GM18508 (cell line): ENCODE measurements at regions not wholly inside any gene's neighbourhood (a gene's known extent, or its start where the extent isn't known, plus 50 kb on each side); places are given as distances from the start of the nearest gene placed in this dataset.

Source experiments
- ATAC-seq: cut with Tn5 transposase; IDR thresholded peaks from one replicate; pipeline ENCODE4 v1.9.1; 2021; ENCODE audit warnings: moderate number of reproducible peaks; ENCODE audit not compliant: insufficient read depth, unreplicated experiment

GRCh38 chr9:120221844-120222243 lies 358.1 kb downstream of the CDK5RAP2 start:
- no peak for ATAC-seq

GRCh38 chr9:120214332-120214731 lies 365.6 kb downstream of the CDK5RAP2 start:
- ATAC-seq, result no peak

DNA sequence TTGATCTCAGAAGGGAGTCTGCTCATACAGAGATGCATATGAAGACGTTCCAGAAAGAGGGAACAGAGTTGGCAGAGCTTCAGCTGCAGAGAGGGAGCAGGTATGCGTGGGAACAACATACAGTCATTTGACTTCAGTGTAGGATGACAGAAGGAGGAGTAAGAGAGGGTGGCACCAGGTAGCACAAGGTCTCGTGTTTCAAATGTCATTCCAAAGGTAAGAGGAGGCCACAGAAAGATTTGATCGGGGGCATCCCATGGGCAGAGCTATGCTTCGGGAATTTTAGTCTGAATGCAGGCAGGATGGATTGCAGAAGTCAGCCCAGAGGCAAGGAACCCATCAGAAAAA lies 367.1 kb downstream of the CDK5RAP2 start:
- no peak for ATAC-seq

GRCh38 chr9:120212153-120212852 lies 367.7 kb downstream of the CDK5RAP2 start:
- ATAC-seq, result peak; percentile 84

DNA sequence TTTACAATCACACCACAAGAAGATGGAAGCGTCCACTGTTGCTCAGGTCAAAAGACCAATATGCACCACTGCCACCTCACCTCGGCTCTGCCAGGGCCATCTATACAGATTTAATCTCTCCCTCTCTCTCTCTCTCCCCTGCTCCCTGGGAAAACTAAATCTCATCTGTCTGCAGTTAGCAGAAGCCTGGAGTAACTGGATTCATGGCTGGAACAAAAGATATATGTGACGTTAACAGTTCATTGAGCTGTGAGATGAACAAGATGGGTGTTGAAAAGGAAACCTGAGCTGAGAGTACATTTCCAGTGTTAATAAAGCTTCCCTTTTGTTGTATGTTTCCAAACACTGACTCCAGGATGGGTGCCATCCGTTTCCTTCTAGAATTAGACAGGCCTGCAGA lies 369.7 kb downstream of the CDK5RAP2 start:
- no peak for ATAC-seq

GRCh38 chr9:120202856-120203654 lies 376.9 kb downstream of the CDK5RAP2 start:
- ATAC-seq, result no peak

DNA sequence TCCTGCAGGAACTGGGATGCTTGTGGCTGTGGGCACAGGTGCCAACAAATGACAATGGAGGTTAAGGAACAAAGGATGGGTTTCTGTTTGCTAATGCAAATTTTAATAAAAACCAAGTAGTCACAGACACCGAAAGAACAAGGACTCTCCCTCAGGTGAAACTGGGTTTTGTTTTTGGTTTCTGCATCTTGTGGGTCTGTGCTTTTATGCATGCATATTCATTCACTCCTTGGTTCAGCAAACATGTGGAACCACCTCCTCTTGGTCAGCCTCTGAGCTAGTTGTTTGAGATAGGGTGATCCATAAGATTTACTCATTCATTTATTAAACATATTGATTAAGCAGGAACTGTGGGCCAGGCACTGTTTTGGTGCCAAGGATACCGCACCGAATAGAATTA lies 381.9 kb downstream of the CDK5RAP2 start:
- ATAC-seq, result no peak

DNA sequence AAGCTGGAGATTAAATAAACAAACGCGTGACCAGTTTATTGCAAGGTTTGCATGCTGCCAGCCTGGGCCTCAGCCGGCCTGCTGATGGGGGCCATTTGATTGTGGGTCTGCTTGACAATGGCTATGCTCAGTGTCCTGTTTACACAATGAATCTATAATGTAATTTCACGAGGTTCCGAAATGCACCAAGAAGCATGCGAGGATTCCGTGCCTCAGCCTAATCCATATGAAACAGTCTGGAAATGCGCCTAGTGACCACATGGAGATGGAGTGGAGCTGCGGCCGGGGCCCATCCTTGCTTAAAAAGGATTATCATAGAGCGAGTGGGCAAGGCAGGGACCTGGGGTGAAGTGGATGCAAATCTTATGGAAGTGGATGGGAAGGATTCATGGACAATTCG lies 382.4 kb downstream of the CDK5RAP2 start:
- no peak for ATAC-seq

DNA sequence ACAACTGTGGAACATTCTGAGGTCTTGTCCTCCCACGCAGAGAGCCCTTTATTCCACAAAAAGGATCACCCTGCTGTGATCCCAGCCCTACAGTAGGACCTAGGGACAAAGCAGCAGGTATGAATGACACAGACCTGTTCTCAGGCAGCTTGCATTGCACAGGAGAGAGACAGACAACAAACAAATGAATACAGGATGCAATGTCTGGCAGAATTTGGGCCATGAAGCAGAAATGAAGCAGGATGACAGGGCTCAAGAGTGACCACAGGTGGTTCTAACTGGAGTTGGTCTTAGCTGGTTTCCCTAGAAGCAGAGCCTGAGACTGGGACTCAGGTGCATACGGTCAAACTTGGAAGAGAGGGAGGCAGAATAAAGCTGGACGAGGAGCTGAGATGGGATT lies 388.8 kb downstream of the CDK5RAP2 start:
- no peak for ATAC-seq

GRCh38 chr9:120187758-120188157 lies 392.2 kb downstream of the CDK5RAP2 start:
- no peak for ATAC-seq

DNA sequence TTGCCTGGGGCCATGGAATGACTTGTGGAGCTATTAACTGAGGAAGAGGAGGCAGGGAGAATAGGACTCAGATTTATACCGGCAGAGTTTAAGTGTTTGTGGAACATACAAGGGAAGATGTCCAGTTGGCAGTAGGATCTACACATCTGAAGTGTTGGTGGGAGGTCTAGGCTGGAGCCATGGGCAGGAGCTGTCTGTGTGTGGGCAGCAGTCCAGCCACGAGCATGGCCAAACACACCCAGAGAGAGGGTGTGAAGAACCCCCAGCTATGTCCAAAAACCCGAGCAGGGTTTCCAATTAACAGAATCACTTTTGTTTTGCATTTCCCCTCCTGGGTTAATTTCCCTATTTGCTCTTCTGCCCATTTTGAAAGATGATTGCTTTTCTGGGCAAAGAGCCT lies 393.7 kb downstream of the CDK5RAP2 start:
- no peak for ATAC-seq

DNA sequence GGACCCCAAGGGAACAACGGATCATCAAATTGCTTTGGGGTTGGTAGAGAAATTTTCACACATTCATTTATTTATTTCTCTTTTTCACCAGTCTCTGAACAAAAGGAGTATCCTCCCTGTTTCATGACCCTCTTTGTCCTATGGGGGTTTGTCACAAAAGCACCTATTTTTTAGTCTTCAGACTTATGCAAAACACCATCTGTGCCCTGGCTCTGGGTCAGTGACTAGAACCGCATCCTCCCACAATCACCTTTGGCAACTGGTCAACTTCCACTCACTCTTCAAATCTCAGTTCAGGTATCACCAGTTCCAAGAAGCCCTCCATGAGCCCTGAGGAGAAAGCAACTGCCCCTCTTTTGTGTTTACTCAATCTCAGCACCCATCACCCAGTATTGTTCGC lies 395.7 kb downstream of the CDK5RAP2 start:
- no peak for ATAC-seq

GRCh38 chr9:120183615-120184014 lies 396.4 kb downstream of the CDK5RAP2 start:
- ATAC-seq, result no peak

DNA sequence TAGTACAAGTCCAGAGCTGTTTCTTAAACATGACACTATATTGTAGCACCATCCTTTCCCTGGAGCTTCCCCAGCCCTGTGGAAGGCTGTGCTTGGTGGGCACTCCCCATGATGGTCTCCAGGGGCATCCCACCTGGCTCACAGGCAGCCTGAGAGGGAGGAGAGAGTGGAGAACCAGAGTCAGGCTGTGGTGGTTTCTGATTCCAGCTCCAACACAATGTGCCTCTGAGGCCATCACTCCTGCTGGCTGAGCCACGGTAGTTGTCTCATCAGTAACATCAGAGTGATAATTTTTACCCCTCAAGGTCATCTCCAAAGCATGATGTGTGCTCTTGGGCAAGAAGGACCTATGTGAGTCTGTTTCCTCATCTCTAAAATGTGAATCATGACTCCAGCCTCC lies 398.0 kb downstream of the CDK5RAP2 start:
- ATAC-seq, result no peak

DNA sequence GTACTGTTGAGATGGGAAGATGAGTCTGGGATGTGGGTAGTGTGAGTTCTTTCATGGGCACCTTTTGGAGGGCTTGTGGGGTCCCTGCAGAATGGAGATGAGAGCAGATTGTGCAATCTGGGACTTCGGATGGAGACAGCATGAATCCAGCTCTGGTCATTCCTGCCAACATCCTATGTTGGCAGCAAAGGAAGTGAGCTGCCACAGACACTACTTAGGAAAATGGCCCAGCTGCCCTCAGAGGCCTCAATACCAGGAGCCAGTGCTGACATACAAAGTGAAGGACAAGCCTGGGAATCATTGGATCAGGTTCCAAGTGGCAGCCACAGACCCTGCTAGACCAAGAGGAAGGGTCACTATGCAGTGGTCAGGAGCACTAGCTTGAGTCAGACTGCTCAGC lies 402.8 kb downstream of the CDK5RAP2 start:
- no peak for ATAC-seq

- no peak for ATAC-seq
Measured at GRCh38 chr9:120175031-120175430, 404.9 kb downstream of the CDK5RAP2 start.

DNA sequence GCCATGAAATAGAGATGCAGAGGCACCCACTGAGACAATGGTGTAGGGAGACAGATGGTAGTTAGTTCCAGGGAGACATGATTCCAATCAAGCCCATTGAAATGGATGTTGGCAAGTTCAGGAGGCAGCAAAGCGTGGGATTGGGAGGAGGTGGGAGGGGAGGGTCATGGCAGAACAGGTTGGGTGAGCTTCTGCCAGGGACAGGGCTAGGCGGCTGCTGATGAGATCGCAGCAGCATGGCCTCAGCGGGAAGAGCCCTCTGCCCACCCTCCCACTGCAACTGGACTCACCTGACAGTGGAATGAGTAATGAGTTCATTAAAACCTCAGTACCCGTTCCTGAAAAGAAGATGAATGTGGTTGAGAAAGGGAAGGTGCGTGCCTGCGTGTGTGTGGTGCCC lies 418.2 kb downstream of the CDK5RAP2 start:
- no peak for ATAC-seq

GRCh38 chr9:120158221-120158620 lies 421.7 kb downstream of the CDK5RAP2 start:
- ATAC-seq, result no peak

DNA sequence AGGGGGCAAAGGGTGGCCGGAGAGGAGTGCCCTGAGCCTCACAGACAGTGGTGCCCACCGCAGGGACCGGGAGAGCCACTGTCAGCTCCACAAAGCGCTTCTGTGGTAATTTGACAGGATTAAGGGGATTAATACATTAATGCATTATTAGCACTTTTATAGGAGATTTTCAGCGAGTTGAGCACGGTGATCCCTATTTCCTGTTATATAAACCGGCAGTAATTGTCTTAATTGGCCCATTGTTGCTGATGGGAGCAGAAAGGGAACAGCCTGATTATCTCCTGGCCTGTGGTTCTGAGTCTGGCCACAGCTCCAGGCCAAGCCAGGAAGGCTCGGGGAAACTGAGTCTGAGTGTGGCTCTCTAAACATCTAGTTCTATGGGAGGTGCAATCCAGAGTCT lies 423.6 kb downstream of the CDK5RAP2 start:
- no peak for ATAC-seq

DNA sequence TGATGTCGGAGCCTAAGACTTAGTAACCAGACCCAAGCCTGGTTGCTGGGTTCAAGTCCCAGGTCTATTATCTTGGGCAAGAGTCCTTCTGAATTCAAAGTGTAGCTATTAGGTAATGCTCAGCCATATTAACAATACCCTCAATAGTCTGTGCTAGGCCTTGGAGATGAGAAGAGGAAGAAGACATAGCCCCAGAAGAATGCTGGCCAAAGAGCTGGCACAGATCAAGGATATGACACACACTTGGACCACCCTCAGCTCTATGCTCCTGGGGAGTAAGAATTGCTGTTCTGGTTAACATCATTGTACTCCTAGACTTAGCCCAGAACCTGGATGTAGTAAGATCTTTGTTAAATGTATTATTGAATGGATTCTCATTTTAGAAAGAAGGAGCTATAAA lies 426.7 kb downstream of the CDK5RAP2 start:
- ATAC-seq, result no peak

DNA sequence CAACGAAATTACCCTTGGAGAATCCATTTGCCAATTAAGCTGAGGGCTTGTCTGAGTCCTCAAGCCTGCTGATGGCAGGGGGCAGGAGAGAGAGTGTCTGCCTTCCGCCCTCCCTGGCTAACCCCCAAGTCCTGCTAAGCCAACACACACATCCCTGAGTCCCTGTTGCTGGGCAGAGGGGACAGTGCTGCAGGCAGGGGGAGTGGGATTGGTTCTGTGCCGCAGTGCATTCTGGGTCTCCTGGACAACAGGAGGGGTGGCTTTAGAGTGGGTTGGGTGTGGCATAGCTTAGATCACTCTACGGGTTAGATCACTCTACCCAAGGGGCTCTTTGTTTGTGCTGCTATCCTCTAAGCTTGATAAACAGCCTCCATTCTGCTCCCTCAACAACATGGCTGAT lies 427.7 kb downstream of the CDK5RAP2 start:
- ATAC-seq, result no peak

- ATAC-seq, result no peak
Measured at GRCh38 chr9:120151806-120152205, 428.2 kb downstream of the CDK5RAP2 start.
